SH-SY5Y (cell line): ENCODE measurements at regions not wholly inside any gene's neighbourhood (a gene's known extent, or its start where the extent isn't known, plus 50 kb on each side); places are given as distances from the start of the nearest gene placed in this dataset.

Experiments
- GATA2 ChIP-seq: IDR thresholded peaks from 2 replicates; pipeline ENCODE4 v1.6.1; 2011; ENCODE audit warnings: mild to moderate bottlenecking, low read depth, low read length
- GATA3 ChIP-seq: IDR thresholded peaks from 2 replicates; pipeline ENCODE4 v1.6.1; 2011; ENCODE audit warnings: low read depth, mild to moderate bottlenecking, low read length, moderate library complexity

- peak; percentile 65 for TF ChIP-seq GATA2
- TF ChIP-seq GATA3 = no peak
Measured at GRCh38 chr10:71014021-71014805, 125.8 kb upstream of the PCBD1 start.
